Activated CD4-positive, alpha-beta T cell treated with anti-CD3 and anti-CD28 coated beads for 48 hours (primary cell): ENCODE measurements at regions not wholly inside any gene's neighbourhood (a gene's known extent, or its start where the extent isn't known, plus 50 kb on each side); places are given as distances from the start of the nearest gene placed in this dataset.
"Not testable (repeated sequence)": the region's sequence is repeated elsewhere in the genome, so short reads cannot be mapped to it uniquely, and the experiment has no call there.

Experiments used
- DNase-seq: peaks from one replicate; pipeline ENCODE4 v3.0.0-alpha.2; 2020

DNA sequence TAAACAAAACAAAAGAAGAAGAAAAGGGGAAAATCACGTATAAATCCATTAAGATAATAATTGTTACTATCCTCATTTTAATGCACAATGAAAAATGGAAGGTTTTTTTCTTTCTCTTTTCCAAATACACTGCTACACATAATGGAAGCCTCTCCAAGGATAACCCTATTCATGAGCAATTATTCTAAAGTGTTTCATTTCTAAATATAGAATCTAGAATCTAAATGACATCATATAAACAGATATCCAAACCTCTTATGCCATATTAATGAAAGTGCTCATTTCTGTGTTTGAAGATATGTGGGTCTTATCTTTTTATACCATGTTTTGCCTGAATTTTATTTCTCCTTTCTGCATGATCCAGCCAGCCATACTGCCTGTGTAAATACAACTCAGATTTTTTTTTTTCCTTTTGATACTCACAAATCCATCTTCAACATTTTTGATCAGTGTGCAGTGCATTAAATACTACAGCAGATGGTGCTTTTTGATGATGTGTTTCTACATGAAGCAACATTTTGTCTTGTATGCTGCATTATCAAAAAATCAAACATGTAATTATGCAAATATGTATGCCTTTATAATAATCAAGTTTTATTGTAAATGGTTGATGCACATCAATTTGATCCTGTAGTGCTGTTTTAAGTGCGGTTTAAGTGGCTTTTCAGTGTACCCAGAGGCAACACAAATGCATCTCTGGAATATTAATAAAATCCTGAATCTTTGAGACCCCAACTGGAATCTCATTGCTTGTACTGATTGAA lies 625.6 kb upstream of the PTBP2 start:
- no peak for DNase-seq

- DNase-seq = no peak
Observed at GRCh38 chr1:96096613-96097321, 624.8 kb upstream of the PTBP2 start.

DNA sequence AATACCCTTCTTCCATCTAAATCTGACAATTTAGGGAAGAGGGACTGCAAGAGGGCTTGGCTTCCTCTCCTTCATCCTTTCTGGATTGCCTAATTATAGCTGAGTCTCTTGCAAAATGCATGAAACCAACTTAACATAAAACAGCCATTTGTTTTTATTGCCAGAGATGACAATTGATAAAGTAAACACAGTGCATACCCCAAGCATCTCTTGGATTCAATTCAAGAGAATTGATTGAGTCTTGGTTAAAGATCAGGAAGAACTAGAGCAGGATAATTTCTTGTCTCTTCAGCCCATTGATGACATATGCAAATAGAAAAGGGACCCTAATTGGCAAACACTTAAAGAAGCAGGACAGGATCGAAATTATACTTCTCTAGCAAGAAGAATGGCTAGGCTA lies 617.1 kb upstream of the PTBP2 start:
- DNase-seq = no peak

- no peak for DNase-seq
Observed at GRCh38 chr1:96104906-96105305, 616.7 kb upstream of the PTBP2 start.

- no peak for DNase-seq
Observed at GRCh38 chr1:96116731-96117130, 604.9 kb upstream of the PTBP2 start.

DNA sequence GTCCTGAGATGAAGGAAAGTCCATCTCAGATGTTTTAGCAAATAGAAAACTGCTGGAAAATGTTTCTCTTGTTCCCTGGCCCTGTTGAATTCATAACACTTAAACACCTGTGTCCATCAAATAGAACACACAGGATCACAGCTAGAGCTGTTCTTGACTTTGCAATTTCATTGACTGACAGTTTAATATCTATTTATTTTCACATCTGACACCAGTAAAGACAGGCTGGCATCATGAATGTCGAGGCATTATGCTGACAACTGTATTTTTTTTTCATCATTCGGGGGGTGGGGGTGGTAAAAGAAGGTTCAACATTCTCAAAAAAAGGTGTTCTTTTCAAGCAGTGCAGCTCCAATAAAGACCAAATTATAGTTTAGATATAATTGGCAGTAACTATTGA lies 591.2 kb upstream of the PTBP2 start:
- DNase-seq = no peak

GRCh38 chr1:96144636-96145035 lies 576.9 kb upstream of the PTBP2 start:
- no peak for DNase-seq

DNA sequence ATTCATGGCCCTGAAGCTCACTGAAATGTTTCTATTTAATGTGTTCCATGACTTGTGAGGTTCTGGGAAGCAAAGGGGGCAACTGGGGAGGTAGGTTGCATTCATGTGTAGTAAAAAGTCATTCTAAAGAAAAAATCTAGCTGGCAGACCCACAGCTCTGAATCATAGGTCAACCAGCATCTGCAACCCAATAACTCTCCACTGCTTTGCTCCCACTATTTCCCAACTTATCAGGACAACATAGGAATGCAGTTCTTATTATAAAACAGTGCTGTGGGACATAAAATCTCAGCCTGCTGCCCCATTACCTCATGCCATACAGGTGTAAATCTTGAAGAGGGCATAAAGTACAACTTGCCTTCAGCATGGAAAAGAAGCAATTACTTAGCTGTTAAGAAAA lies 576.1 kb upstream of the PTBP2 start:
- no peak for DNase-seq

DNA sequence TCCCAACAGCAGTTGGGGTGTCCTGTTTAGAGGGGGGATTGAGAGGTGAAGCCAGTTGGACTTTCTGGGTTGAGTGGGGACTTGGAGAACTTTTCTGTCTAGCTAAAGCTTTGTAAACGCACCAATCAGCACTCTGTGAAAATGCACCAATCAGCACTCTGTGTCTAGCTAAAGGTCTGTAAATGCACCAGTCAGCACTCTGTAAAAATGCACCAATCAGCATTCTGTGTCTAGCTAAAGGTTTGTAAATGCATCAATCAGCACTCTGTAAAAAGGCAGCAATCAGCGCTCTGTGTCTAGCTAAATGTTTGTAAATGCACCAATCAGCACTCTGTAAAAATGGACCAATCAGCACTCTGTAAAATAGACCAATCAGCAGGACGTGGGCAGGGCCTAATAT lies 568.6 kb upstream of the PTBP2 start:
- DNase-seq = not testable (repeated sequence)

GRCh38 chr1:96157101-96157500 lies 564.5 kb upstream of the PTBP2 start:
- DNase-seq = no peak

- no peak for DNase-seq
Observed at GRCh38 chr1:96159379-96159778, 562.2 kb upstream of the PTBP2 start.

- DNase-seq = no peak
Observed at GRCh38 chr1:96164053-96164452, 557.5 kb upstream of the PTBP2 start.

- no peak for DNase-seq
Observed at GRCh38 chr1:96178053-96178452, 543.5 kb upstream of the PTBP2 start.

DNA sequence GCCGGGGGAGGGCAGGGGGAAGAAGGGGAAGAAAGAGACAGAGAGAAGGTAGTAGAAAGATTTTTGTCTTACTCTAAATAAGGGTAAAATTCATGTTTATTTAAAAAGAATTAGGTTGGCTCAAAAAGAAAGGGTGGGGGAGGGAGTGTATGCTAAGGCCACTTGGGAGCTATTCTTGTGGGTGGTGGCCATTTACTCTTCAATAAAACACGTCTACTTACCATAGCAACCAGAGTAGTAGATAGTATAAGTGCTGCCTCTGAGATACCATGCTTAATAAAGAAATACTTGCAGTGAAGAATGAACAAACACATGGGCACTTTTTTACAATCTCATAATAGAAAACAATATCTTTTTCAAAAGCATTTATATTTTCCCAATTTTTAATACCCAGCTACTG lies 538.1 kb upstream of the PTBP2 start:
- no peak for DNase-seq

DNA sequence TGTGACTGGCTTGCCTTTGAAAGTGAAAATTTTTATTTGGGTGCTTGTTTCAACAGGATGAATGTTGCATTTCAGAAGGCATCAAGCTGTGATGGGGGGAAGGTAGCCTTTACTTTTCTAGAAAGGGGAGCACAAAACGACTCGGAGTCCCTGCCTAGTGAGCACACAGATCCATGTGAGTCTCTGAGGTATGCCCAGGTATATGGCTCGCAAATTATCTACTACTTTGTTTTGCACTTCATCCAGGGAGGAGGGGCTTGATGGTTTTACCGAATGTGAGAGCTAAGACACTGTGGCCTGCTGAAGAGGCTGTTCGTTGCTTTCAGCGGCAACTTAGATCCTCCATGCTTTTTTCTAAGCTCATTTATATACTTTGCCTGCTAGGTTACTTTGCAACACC lies 537.7 kb upstream of the PTBP2 start:
- no peak for DNase-seq

- DNase-seq = no peak
Observed at GRCh38 chr1:96185181-96185580, 536.4 kb upstream of the PTBP2 start.

DNA sequence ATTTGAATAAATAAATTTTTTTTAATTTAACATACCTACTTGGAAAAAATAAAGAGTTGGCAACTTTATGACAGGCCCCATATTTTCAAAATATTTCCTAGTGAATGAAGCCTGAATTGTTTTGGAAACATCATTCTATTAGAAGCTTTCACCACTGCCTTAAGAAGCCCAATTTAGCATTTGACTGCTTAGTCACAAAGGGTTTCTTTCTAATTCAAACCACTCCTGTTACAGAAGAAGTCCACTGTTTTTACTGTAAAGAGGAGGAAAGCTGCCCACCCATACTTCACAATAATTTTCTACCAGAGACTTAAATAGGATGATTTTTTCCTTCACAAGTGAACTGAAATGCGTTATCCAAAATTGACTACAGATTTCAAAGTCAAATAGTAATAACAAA lies 534.6 kb upstream of the PTBP2 start:
- DNase-seq = no peak

DNA sequence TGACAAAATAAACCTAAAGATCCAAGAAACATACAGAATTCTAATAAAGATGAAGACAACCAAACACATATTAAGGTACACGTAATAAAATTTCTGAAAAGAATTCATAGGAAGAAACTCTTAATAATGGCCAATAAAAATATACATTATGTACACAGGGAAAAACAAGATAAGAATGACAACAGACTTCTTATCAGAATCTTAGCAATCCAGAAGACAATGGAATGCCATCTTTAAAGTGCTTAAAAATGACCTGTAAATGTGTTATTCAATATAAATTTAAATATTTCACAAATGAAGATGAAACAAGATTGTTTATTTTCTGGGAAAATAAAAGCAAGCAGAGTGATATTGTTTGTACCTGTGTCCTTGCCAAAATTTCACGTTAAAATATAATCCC lies 530.4 kb upstream of the PTBP2 start:
- DNase-seq = no peak

DNA sequence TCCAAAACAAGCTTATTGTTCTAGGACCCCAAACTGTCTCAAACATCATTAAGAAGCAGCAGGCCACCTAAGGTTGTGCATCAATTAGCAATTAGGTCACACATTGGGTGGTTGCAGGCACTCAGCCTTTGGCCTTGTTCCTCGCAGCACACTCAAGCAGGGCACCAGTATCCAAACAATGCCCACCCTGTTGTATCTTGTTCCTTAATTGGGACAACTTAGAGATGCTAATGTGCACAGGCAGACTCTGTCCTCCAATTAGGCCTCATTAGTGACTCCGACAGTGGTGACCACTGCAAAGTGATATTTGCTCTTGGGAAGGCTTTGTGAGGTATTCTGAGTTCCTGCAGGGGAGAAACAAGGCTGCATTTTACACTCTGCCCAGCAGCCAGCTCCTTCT lies 515.1 kb upstream of the PTBP2 start:
- DNase-seq = no peak

GRCh38 chr1:96207936-96208335 lies 513.6 kb upstream of the PTBP2 start:
- DNase-seq = no peak

- no peak for DNase-seq
Observed at GRCh38 chr1:96208428-96208827, 513.2 kb upstream of the PTBP2 start.

DNA sequence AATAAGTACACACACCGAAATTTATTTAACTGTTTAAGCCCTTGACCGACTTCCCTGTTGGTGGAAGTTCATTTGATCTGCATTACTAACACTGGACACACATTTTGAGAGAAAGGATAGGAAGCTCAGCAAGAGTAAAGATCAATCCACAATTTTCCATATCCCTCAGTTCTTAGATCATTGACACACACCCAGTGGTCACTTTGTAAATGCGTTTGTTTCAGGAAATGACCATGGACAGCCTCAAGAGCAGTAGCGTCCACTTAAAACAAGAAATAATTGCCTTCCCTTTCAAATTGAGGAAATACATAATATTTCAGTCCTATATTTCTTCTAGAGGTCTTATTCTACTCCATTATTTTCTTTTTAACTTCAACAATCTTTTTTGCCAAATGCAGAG lies 511.5 kb upstream of the PTBP2 start:
- DNase-seq = no peak

DNA sequence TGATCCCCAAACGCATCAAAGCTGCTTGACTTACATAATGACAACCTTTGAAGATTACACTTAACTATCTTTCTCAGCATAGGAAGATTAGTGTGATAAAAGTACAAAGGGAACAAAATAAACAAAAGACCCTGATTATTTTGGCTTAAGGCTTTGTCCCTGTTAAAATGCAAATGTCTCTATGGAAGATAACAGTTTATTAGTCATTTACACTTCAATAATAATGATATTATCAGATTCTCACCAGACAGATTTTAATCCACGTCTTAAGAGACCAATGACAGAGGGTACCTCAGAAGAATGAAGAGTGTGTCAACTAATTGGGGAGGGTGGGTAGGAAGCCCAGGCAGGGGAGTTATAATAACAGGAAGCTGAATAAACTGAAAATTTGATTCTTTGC lies 510.4 kb upstream of the PTBP2 start:
- DNase-seq = no peak

GRCh38 chr1:96214982-96215381 lies 506.6 kb upstream of the PTBP2 start:
- DNase-seq = no peak

DNA sequence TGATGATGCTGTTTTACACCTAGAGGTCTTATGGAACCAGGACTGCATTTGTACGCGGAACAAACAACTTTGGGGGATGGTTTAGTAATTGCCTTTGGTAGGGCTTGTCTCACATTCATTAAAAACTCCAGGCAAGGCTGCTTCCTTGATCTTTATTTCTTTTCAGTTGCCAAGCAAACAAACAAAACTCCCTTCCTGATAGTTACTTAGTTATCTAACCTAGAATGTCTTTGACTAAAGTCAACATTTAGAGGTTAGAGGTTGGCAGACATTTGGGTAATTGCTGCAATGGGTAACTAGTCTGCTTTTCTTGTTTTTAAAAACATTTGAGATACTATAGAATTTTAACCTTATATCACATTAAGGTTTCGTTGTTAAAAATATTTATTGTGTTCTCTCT lies 500.9 kb upstream of the PTBP2 start:
- no peak for DNase-seq
